Testis (tissue), 2 donors: ENCODE measurements at regions not wholly inside any gene's neighbourhood (a gene's known extent, or its start where the extent isn't known, plus 50 kb on each side); places are given as distances from the start of the nearest gene placed in this dataset.

Source experiments
- CTCF ChIP-seq, 3 experiments: fragments of 450-650 bp in 2 of 3; fragments of 200-600 bp in 1 of 3; sonication (generic) in 1 of 3; IDR thresholded peaks; one replicate each; pipeline ENCODE4 v1.5.1; 2016 to 2019; ENCODE audit warnings: antibody characterized with exemption in 3 of 3, mild to moderate bottlenecking in 2 of 3, moderate library complexity in 1 of 3
- POLR2A ChIP-seq: fragments of 450-650 bp; IDR thresholded peaks from one replicate; pipeline ENCODE4 v1.6.1; 2017; ENCODE audit warnings: antibody characterized with exemption, mild to moderate bottlenecking, moderate library complexity

- TF ChIP-seq CTCF (IDR thresholded peaks at IDR 0.05) (no peak), POLR2A (no peak)
Observed at GRCh38 chr2:51201295-51201694, 169.4 kb upstream of the NRXN1 start.
